H9 (cell line): ENCODE measurements at regions not wholly inside any gene's neighbourhood (a gene's known extent, or its start where the extent isn't known, plus 50 kb on each side); places are given as distances from the start of the nearest gene placed in this dataset.

ENCODE experiments used
- DNase-seq: peaks from one replicate; pipeline ENCODE4 v3.0.0-alpha.2; 2017
- H2AFZ ChIP-seq: one replicate; pipeline ENCODE4 v1.6.1; 2013; ENCODE audit warnings: mild to moderate bottlenecking, low read length, control low read depth, moderate library complexity
- H2AK5ac ChIP-seq: 2 replicates; pipeline ENCODE4 v1.6.1; 2013; ENCODE audit warnings: low read length, control low read depth, mixed read lengths; ENCODE audit not compliant: insufficient read length
- H2BK120ac ChIP-seq: one replicate; pipeline ENCODE4 v1.6.1; 2013; ENCODE audit warnings: low read depth, mild to moderate bottlenecking, low read length, control low read depth, inconsistent platforms; ENCODE audit not compliant: poor library complexity, severe bottlenecking
- H2BK12ac ChIP-seq: 2 replicates; pipeline ENCODE4 v1.6.1; 2013; ENCODE audit warnings: low read length, control low read depth, mixed read lengths, low read depth; ENCODE audit not compliant: insufficient read length
- H2BK15ac ChIP-seq: 2 replicates; pipeline ENCODE4 v1.6.1; 2013; ENCODE audit warnings: low read depth, low read length, control low read depth
- H2BK20ac ChIP-seq: one replicate; pipeline ENCODE4 v1.6.1; 2013; ENCODE audit warnings: low read depth, mild to moderate bottlenecking, low read length, control low read depth, inconsistent platforms; ENCODE audit not compliant: poor library complexity, severe bottlenecking
- H2BK5ac ChIP-seq: 2 replicates; pipeline ENCODE4 v1.6.1; 2013; ENCODE audit warnings: low read length, control low read depth, mixed read lengths; ENCODE audit not compliant: insufficient read length
- H3K14ac ChIP-seq: 2 replicates; pipeline ENCODE4 v1.6.1; 2013; ENCODE audit warnings: low read length, control low read depth; ENCODE audit not compliant: insufficient read depth
- H3K18ac ChIP-seq: 2 replicates; pipeline ENCODE4 v1.6.1; 2013; ENCODE audit warnings: low read depth, mild to moderate bottlenecking, mixed read lengths, low read length, control low read depth; ENCODE audit not compliant: insufficient read length
- H3K23ac ChIP-seq: 2 replicates; pipeline ENCODE4 v1.6.1; 2013; ENCODE audit warnings: low read length, control low read depth, mixed read lengths, low read depth; ENCODE audit not compliant: insufficient read length
- H3K23me2 ChIP-seq: 2 replicates; pipeline ENCODE4 v1.6.1; 2013; ENCODE audit warnings: low read depth, mild to moderate bottlenecking, mixed read lengths, low read length, control low read depth; ENCODE audit not compliant: insufficient read length, poor library complexity, severe bottlenecking
- H3K27ac ChIP-seq: 2 replicates; pipeline ENCODE4 v1.5.1; 2013; ENCODE audit warnings: low read length, control low read depth, mixed read lengths, low read depth; ENCODE audit not compliant: insufficient read length
- H3K27me3 ChIP-seq: 2 replicates; pipeline ENCODE4 v1.6.1; 2013; ENCODE audit warnings: low read length, control low read depth, inconsistent platforms; ENCODE audit not compliant: insufficient read depth
- H3K4ac ChIP-seq: 2 replicates; pipeline ENCODE4 v1.6.1; 2013; ENCODE audit warnings: low read depth, mild to moderate bottlenecking, control low read depth, inconsistent platforms, low read length, moderate library complexity
- H3K4me1 ChIP-seq: 2 replicates; pipeline ENCODE4 v1.6.1; 2013; ENCODE audit warnings: low read length, control low read depth, inconsistent platforms; ENCODE audit not compliant: insufficient read depth
- H3K4me2 ChIP-seq: 2 replicates; pipeline ENCODE4 v1.6.1; 2013; ENCODE audit warnings: low read length, control low read depth, mixed read lengths; ENCODE audit not compliant: insufficient read length, insufficient read depth
- H3K56ac ChIP-seq: 2 replicates; pipeline ENCODE4 v1.6.1; 2013; ENCODE audit warnings: low read depth, mild to moderate bottlenecking, mixed read lengths, low read length, control low read depth; ENCODE audit not compliant: insufficient read length
- H3K79me1 ChIP-seq: 2 replicates; pipeline ENCODE4 v1.6.1; 2013; ENCODE audit warnings: low read depth, mild to moderate bottlenecking, moderate library complexity, low read length, control low read depth, inconsistent platforms; ENCODE audit not compliant: insufficient read depth, poor library complexity, severe bottlenecking
- H3K79me2 ChIP-seq: 2 replicates; pipeline ENCODE4 v1.6.1; 2013; ENCODE audit warnings: low read length, control low read depth, inconsistent platforms; ENCODE audit not compliant: insufficient read depth
- H3K9ac ChIP-seq: 2 replicates; pipeline ENCODE4 v1.6.1; 2013; ENCODE audit warnings: low read length, control low read depth, mixed read lengths; ENCODE audit not compliant: insufficient read length; ENCODE audit errors: extremely low read depth
- H3K9me3 ChIP-seq: one replicate; pipeline ENCODE4 v1.6.1; 2013; ENCODE audit warnings: low read depth, low read length, inconsistent platforms; ENCODE audit not compliant: control insufficient read depth
- H3T11ph ChIP-seq: one replicate; pipeline ENCODE4 v1.6.1; 2013; ENCODE audit warnings: mild to moderate bottlenecking, low read length, control low read depth, inconsistent platforms
- H4K20me1 ChIP-seq: one replicate; pipeline ENCODE4 v1.6.1; 2013; ENCODE audit not compliant: control insufficient read depth, insufficient read length, insufficient read depth
- H4K5ac ChIP-seq: 2 replicates; pipeline ENCODE4 v1.6.1; 2013; ENCODE audit warnings: low read depth, mild to moderate bottlenecking, mixed read lengths, low read length, control low read depth; ENCODE audit not compliant: insufficient read length
- H4K8ac ChIP-seq: replicated peaks from 2 replicates; pipeline ENCODE4 v1.6.1; 2013; ENCODE audit warnings: low read length, control low read depth, mixed read lengths, low read depth; ENCODE audit not compliant: insufficient read length
- H4K91ac ChIP-seq: 2 replicates; pipeline ENCODE4 v1.6.1; 2013; ENCODE audit warnings: low read depth, mild to moderate bottlenecking, moderate library complexity, mixed read lengths, low read length, control low read depth; ENCODE audit not compliant: insufficient read length
- H3K27ac Mint-ChIP-seq, 3 experiments: 2 replicates in 2 of 3; 3 replicates in 1 of 3; pipeline ENCODE4 v1.8.0; 2020 to 2021; ENCODE audit warnings: mixed read lengths in 3 of 3, mild to moderate bottlenecking in 1 of 3, moderate library complexity in 1 of 3
- H3K27me3 Mint-ChIP-seq: 2 replicates; pipeline ENCODE4 v1.8.0; 2021; ENCODE audit warnings: low read depth, mild to moderate bottlenecking, moderate library complexity, mixed read lengths
- H3K36me3 Mint-ChIP-seq, 3 experiments: 2 replicates in 2 of 3; 3 replicates in 1 of 3; pipeline ENCODE4 v1.8.0; 2020 to 2021; ENCODE audit warnings: low read depth in 3 of 3, mixed read lengths in 3 of 3; ENCODE audit not compliant: insufficient read depth in 1 of 3
- H3K4me1 Mint-ChIP-seq, 2 experiments: 2 replicates each; pipeline ENCODE4 v1.8.0; 2020; ENCODE audit warnings: mixed read lengths in 2 of 2
- H3K4me3 Mint-ChIP-seq, 2 experiments: 2 replicates in 1 of 2; 3 replicates in 1 of 2; pipeline ENCODE4 v1.8.0; 2020 to 2021; ENCODE audit warnings: mild to moderate bottlenecking in 2 of 2, mixed read lengths in 2 of 2, moderate library complexity in 1 of 2
- H3K9me3 Mint-ChIP-seq, 2 experiments: 2 replicates in 1 of 2; 3 replicates in 1 of 2; pipeline ENCODE4 v1.8.0; 2020; ENCODE audit warnings: mild to moderate bottlenecking in 2 of 2, mixed read lengths in 2 of 2, moderate library complexity in 1 of 2
- WGBS: extraction: QIAGEN DNeasy Blood & Tissue Kit; methylation state at CpG from one replicate; pipeline ENCODE4 v1.1.7; 2013; ENCODE audit warnings: missing lambda C conversion rate, low lambda C conversion rate, mixed read lengths; ENCODE audit not compliant: insufficient read length; ENCODE audit errors: extremely low coverage; 5-methylcytosine and 5-hydroxymethylcytosine counted together
- TF ChIP-seq, protein P1 (sequence below): fragments of 200-600 bp; sonication (generic); conservative IDR thresholded peaks from 3 replicates; pipeline ENCODE4 v1.8.0; 2021; ENCODE audit warnings: antibody characterized with exemption, mild to moderate bottlenecking

DNA sequence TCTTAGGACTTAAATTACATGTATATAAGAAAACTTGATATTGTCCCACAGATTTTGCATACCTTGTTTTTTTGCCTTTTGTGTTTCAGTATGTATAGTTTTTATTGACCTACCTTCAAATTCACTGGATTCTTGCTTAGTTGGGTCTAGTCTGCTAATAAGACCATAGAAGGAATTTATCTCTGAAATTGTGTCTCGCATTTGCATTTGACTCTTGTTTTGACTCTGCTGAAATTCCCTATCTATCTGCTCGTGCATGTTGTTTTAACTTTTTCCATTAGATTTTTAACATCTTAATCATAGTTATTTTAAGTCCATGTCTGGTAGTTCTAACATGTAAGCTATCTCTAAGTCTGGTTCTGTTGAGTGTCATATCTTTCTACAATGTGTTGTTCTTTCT is 163.9 kb downstream of the SCP2D1 start:
- TF ChIP-seq, protein P1, sequence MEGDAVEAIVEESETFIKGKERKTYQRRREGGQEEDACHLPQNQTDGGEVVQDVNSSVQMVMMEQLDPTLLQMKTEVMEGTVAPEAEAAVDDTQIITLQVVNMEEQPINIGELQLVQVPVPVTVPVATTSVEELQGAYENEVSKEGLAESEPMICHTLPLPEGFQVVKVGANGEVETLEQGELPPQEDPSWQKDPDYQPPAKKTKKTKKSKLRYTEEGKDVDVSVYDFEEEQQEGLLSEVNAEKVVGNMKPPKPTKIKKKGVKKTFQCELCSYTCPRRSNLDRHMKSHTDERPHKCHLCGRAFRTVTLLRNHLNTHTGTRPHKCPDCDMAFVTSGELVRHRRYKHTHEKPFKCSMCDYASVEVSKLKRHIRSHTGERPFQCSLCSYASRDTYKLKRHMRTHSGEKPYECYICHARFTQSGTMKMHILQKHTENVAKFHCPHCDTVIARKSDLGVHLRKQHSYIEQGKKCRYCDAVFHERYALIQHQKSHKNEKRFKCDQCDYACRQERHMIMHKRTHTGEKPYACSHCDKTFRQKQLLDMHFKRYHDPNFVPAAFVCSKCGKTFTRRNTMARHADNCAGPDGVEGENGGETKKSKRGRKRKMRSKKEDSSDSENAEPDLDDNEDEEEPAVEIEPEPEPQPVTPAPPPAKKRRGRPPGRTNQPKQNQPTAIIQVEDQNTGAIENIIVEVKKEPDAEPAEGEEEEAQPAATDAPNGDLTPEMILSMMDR: no peak
- Histone ChIP-seq H2BK5ac (no peak overlapping the region), H3K9ac (no peak overlapping the region), H3K18ac (no peak overlapping the region), H2AK5ac (no peak overlapping the region), H2BK15ac (no peak overlapping the region), H3K79me1 (no peaks in the 10 kb centered on the region), H4K20me1 (no peaks in the 10 kb centered on the region), H3K9me3 (no peaks in the 10 kb centered on the region), H3K23me2 (no peaks in the 10 kb centered on the region), H3K14ac (no peak overlapping the region), H2BK12ac (no peak overlapping the region), H4K5ac (no peak overlapping the region), H3K4me1 (peaks cover 3% of the 10 kb centered on the region; the same call in 1 of the 2 replicates), H2BK20ac (no peak overlapping the region), H3K56ac (no peak overlapping the region), H3K23ac (no peak overlapping the region), H3K27me3 (no peaks in the 10 kb centered on the region), H3T11ph (peak overlapping the region; percentile 71), H3K27ac (no peak overlapping the region), H3K79me2 (no peaks in the 10 kb centered on the region), H3K4me2 (no peak overlapping the region), H3K4ac (no peak overlapping the region), H2AFZ (no peak overlapping the region), H2BK120ac (no peak overlapping the region), H4K8ac (no peak overlapping the region), H4K91ac (no peak overlapping the region)
- no CpG with 5 or more reads among the region's 2 CpGs for WGBS
- H3K9me3 Mint-ChIP-seq: no peaks in the 10 kb centered on the region
- H3K4me3 Mint-ChIP-seq: no peak overlapping the region
- no peaks in the 10 kb centered on the region for H3K36me3 Mint-ChIP-seq
- no peak overlapping the region for H3K27ac Mint-ChIP-seq
- no peak for DNase-seq
- no peaks in the 10 kb centered on the region; a peak in 1 of 4 replicates for H3K4me1 Mint-ChIP-seq
- H3K27me3 Mint-ChIP-seq: no peaks in the 10 kb centered on the region; the same call in 1 of the 2 replicates
